ENCODE measurements at regions not wholly inside any gene's neighbourhood (a gene's known extent, or its start where the extent isn't known, plus 50 kb on each side); places are given as distances from the start of the nearest gene placed in this dataset.

DNA sequence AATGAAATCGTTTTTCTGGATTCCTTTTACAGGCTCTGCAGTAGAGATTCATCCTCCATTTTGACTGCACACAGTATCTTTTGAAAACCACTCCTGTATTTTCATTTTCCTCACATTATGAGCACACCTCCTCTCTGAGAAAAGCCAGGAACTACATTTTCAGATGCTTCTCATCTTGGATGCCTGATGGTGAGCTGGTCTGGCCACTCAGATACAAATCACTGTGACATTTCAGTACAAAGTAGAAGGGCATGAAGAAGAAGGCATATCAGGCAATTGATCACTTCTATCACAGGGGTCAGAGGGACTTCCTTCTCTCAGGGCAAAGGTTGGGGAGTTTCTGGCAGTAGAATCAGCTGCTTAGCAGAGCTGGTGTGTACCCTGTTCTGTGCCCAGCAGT, 192.0 kb upstream of the POM121L12 start:
- Mint-ChIP-seq H3K4me3 (no peak overlapping the region), H3K4me1 (ENCODE audit: low read depth) (no peaks in the 10 kb centered on the region), H3K36me3 (ENCODE audit: low read depth) (no peaks in the 10 kb centered on the region), H3K9me3 (peaks cover 24% of the 10 kb centered on the region), H3K27ac (no peak overlapping the region), H3K27me3 (ENCODE audit: low read depth) (no peaks in the 10 kb centered on the region)

DNA sequence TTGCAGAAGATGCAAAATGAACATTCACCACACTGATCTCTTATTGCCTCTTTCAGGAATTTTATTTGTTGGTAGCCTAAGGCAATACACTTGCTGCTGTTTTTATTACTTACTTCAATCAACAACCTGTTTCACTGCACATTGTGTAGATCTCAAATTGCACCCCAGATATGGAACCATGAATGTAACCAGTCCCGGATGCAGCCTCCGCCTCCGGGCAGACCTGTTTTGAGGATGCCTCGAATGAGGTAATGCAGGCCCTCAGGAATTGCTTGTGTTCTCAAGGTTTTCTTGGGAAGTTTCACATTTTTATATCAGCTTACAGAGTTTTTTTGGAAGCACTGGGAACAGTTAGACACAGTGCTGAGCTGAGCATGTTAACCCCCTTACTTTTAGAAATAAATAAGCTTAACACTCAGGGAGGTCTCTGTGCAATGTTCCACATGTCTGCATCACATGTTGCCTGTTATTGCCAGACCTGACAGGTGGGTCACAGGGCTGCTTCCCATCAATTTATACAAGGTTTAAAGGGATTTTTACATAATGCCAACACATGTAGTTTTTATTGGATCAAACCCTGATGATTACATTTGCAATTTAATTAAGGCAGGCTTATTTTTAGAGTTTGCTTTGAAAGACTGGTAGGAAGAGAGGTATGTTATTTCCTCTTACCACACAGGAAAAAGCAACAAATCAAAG, 193.1 kb upstream of the POM121L12 start:
- H3K4me1 Mint-ChIP-seq (ENCODE audit: low read depth) = no peaks in the 10 kb centered on the region
- no peaks in the 10 kb centered on the region for H3K27me3 Mint-ChIP-seq (ENCODE audit: low read depth)
- peaks cover 30% of the 10 kb centered on the region for H3K9me3 Mint-ChIP-seq
- H3K36me3 Mint-ChIP-seq (ENCODE audit: low read depth) = no peaks in the 10 kb centered on the region
- no peak overlapping the region for H3K4me3 Mint-ChIP-seq
- no peak overlapping the region for H3K27ac Mint-ChIP-seq

DNA sequence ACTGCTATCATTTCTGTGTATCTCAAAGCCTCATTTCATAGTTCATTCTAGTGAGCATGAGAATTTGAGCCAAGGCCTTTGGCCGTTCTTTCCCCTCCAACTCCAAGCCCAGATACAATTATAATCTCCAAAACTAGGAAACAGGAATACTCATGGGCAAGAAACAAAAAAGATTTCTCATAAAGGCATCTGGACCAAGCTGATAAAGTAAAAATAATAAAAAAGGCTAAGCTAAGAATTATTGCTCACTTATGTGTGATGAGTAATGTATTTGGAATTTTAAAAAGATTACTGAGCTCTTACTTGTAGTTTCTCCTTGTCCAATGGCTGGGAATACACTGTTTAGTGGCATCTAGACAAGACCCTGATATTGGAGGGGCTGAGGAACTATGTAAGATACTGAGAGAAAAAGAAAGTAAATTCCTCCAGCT, 196.4 kb upstream of the POM121L12 start:
- H3K4me3 Mint-ChIP-seq = no peak overlapping the region
- no peaks in the 10 kb centered on the region for H3K4me1 Mint-ChIP-seq (ENCODE audit: low read depth)
- no peaks in the 10 kb centered on the region for H3K27me3 Mint-ChIP-seq (ENCODE audit: low read depth)
- no peak overlapping the region for H3K27ac Mint-ChIP-seq
- H3K9me3 Mint-ChIP-seq = peaks cover 23% of the 10 kb centered on the region
- no peaks in the 10 kb centered on the region for H3K36me3 Mint-ChIP-seq (ENCODE audit: low read depth)

DNA sequence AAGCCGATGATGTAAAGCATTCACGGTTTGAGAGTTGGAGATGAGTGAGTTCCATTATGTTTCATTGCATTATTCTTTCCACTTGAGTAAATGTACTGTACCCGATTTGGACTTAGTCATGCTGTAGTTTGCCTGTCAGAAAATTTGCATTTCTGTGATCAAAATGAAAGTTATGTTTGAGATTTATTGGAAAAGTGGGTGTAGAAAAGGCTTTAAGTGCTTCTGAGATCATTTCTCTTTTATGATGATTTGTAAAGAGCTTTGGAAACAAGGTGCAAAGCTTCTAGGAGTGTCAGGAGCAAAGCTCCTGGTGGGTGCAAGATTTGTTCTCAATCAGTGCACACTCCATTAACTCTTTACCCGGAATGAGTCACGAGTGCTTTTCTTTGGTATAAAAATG, 204.1 kb upstream of the POM121L12 start:
- H3K36me3 Mint-ChIP-seq (ENCODE audit: low read depth) = no peaks in the 10 kb centered on the region
- no peak overlapping the region for H3K4me3 Mint-ChIP-seq
- no peaks in the 10 kb centered on the region for H3K27me3 Mint-ChIP-seq (ENCODE audit: low read depth)
- H3K9me3 Mint-ChIP-seq = peaks cover 9% of the 10 kb centered on the region
- no peaks in the 10 kb centered on the region for H3K4me1 Mint-ChIP-seq (ENCODE audit: low read depth)
- H3K27ac Mint-ChIP-seq = no peak overlapping the region

DNA sequence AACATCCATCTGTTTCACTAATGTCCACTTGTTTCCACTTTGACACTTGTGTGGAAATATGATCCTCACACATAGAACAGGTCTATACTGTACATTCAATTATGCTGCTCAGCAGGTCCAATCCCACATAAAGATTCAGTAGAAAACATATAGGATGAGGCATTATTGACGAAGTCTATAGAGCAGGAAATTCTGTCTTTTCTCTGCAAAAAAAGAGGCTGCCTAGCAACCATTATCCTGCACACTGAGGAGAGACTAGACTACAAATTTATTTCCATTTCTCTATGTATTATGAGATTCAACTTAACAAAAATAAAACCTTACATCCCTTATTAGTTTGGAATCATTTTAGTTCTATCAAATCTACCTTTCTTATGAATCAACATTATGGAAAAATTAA, 204.6 kb upstream of the POM121L12 start:
- no peaks in the 10 kb centered on the region for H3K4me1 Mint-ChIP-seq (ENCODE audit: low read depth)

DNA sequence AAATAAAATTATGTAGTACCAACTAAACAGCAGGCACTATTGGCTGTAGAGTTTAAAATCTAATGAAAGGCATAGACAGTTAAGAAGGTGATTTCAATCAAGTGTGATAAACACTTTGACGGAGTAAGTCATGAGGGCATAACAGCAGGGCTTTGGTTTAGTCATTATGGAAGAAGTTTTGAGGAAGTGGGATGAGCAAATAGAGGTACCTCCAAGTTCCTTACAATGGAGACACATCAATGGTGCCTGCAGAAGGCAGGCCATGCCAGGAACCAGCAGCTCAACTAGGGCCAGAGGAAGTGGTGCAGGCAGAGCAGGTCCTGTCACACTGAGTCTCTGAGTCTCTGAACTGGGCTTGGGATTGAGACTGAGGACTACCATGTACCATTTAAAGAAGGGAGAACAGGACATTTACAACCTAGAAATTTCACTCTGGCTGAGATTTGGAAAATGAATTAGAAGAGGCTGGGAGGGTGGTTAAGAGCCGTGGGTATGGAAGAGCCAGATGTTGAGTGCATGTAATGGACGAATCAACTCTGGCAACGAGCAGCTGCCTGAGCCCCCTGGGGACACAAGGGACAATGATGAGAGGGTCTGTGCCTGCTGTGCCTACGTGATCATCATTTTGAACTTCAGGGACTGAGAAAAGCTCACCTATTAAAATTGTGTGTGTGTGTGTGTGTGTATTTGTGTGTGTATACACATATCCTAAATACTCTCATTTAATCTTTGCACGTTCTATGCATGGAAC, 208.7 kb upstream of the POM121L12 start:
- no peaks in the 10 kb centered on the region for H3K36me3 Mint-ChIP-seq (ENCODE audit: low read depth)
- H3K9me3 Mint-ChIP-seq = peaks cover 27% of the 10 kb centered on the region
- no peak overlapping the region for H3K4me3 Mint-ChIP-seq
- H3K27me3 Mint-ChIP-seq (ENCODE audit: low read depth) = no peaks in the 10 kb centered on the region
- no peaks in the 10 kb centered on the region for H3K4me1 Mint-ChIP-seq (ENCODE audit: low read depth)
- H3K27ac Mint-ChIP-seq = no peak overlapping the region

More for the DNA sequence above, 204.6 kb upstream of the POM121L12 start:
- H3K27me3 Mint-ChIP-seq (ENCODE audit: low read depth) = no peaks in the 10 kb centered on the region
- H3K9me3 Mint-ChIP-seq = peaks cover 9% of the 10 kb centered on the region
- H3K27ac Mint-ChIP-seq = no peak overlapping the region
- H3K4me3 Mint-ChIP-seq = no peak overlapping the region
- H3K36me3 Mint-ChIP-seq (ENCODE audit: low read depth) = no peaks in the 10 kb centered on the region

DNA sequence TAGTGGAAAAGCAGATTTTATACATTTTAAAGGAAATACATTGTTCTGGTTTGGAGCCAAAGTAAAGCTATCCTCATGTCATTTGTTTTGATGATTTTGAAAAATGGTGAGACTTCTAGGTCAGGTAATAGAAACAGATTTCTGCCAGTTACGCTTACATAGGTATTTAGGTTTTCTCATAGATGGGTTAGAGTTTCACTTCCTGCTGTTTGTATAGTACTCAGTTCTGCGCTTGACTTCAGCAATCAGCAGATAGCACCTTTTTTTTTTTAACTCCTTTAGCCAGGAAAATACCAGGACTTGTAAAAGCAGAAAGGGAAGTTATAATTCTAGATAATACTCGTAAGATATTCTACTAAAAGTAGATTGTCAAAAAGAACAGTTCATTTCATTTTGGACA, 209.8 kb upstream of the POM121L12 start:
- H3K36me3 Mint-ChIP-seq (ENCODE audit: low read depth) = no peaks in the 10 kb centered on the region
- peaks cover 27% of the 10 kb centered on the region for H3K9me3 Mint-ChIP-seq
- H3K27me3 Mint-ChIP-seq (ENCODE audit: low read depth) = no peaks in the 10 kb centered on the region
- no peak overlapping the region for H3K4me3 Mint-ChIP-seq
- no peaks in the 10 kb centered on the region for H3K4me1 Mint-ChIP-seq (ENCODE audit: low read depth)
- no peak overlapping the region for H3K27ac Mint-ChIP-seq

DNA sequence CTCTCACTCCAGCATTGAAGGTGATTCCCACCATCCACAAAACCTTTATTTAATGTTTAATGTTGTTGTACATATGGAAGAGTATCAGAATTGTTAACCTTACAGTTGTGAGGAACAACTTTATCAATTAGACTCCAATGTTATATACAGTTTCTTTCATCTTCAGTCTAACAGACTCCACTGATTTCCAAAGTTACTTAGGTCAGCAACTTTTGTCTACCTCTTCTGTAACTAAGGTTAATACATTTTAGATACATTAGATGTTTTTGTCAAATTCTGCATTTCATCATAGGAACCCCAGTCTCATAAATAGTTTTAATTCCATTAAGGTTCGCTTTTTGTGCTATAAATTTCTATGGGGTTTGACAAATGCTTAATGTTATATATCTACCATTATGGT, 223.9 kb upstream of the POM121L12 start:
- H3K27ac Mint-ChIP-seq = no peak overlapping the region
- H3K4me1 Mint-ChIP-seq (ENCODE audit: low read depth) = no peaks in the 10 kb centered on the region
- H3K36me3 Mint-ChIP-seq (ENCODE audit: low read depth) = no peaks in the 10 kb centered on the region
- no peak overlapping the region for H3K4me3 Mint-ChIP-seq
- no peaks in the 10 kb centered on the region for H3K27me3 Mint-ChIP-seq (ENCODE audit: low read depth)
- H3K9me3 Mint-ChIP-seq = peaks cover 23% of the 10 kb centered on the region

DNA sequence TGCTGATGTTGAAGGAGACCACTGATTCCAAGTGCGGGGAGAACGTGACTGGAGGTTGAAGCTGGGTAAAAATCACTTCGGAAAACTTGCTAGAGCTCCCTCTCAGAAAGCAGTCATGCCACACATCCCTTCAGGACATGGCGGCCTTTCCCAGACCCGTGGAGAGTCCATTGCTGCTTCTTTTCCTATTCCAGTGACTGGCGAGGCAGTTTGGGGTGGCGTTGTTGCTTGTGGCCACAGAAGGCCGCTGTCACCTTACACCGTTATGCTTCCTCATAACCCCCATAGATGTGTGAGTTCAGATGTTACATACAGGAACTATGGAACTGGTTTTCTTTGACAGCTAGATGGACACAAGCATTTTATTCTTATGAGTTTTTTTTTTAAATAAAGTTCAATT, 235.6 kb upstream of the POM121L12 start:
- no peaks in the 10 kb centered on the region for H3K4me1 Mint-ChIP-seq (ENCODE audit: low read depth)
- no peak overlapping the region for H3K4me3 Mint-ChIP-seq
- peaks cover 33% of the 10 kb centered on the region for H3K9me3 Mint-ChIP-seq
- no peaks in the 10 kb centered on the region for H3K27me3 Mint-ChIP-seq (ENCODE audit: low read depth)
- H3K36me3 Mint-ChIP-seq (ENCODE audit: low read depth) = no peaks in the 10 kb centered on the region
- H3K27ac Mint-ChIP-seq = no peak overlapping the region

DNA sequence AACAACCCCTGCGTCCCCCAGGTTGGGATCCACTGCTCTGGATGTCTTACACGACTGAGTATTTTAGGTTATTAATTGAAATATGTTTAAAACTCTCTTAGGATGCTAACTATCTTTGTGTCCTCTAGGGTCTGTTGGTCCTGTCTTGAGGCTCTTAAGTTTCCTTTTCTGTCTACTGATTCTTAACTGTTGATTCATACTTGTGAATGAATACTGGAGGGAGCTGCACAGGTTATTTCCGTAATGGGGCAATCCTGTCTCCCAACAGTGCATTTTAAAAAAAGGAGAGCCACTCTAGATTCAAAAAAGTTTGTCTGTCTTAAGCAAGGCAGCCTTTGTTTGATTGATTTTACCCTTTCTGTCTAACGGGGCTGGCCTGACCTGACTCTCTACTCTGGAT, 237.6 kb upstream of the POM121L12 start:
- Mint-ChIP-seq H3K27ac (no peak overlapping the region), H3K36me3 (ENCODE audit: low read depth) (no peaks in the 10 kb centered on the region), H3K27me3 (ENCODE audit: low read depth) (no peaks in the 10 kb centered on the region), H3K9me3 (peaks cover 31% of the 10 kb centered on the region), H3K4me3 (no peak overlapping the region), H3K4me1 (ENCODE audit: low read depth) (no peaks in the 10 kb centered on the region)

DNA sequence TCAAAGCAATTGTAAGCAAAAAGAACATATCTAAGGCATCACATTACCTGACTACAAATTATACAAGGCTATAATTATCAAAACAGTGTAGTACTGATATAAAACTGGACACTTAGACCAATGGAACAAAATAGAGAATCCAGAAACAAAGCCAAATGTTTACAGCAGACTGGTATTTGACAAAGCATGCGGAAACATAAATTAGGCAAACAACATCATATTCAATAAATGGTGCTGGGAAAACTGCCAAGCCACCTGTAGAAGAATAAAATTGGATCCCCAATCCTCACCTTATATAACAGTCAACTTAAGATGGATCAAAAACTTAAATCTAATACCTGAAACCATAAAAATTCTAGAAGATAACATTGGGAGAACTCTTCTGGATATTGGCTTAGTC, 240.8 kb upstream of the POM121L12 start:
- H3K9me3 Mint-ChIP-seq = peaks cover 32% of the 10 kb centered on the region
- no peaks in the 10 kb centered on the region for H3K27me3 Mint-ChIP-seq (ENCODE audit: low read depth)
- no peak overlapping the region for H3K4me3 Mint-ChIP-seq

DNA sequence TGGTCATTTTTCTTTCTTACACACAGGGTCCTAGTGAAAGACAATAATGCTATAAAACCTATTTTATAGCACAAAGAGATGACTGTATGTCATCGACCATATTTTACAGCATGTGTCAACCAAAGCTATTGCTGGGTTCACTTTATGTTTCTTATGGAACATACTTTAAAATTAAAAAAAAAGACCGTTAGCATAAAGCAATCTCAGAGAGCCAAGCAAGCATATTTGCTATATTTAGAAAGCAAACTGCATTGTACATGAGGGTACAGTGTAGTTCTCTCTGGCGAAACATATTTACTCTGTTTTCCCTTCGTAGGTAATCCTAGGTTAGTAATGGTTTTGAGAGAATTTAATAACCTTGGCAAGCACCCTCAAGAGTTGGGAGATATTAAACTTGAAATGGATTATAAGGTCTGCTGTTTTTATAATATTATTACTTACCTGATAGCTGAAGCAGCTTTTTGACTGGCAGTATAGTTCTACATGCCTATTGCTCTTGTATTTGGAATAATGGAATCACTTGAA, 244.2 kb upstream of the POM121L12 start:
- H3K4me1 Mint-ChIP-seq (ENCODE audit: low read depth) = no peaks in the 10 kb centered on the region

More for the DNA sequence above, 240.8 kb upstream of the POM121L12 start:
- Mint-ChIP-seq H3K4me1 (ENCODE audit: low read depth) (no peaks in the 10 kb centered on the region), H3K27ac (no peak overlapping the region), H3K36me3 (ENCODE audit: low read depth) (no peaks in the 10 kb centered on the region)

DNA sequence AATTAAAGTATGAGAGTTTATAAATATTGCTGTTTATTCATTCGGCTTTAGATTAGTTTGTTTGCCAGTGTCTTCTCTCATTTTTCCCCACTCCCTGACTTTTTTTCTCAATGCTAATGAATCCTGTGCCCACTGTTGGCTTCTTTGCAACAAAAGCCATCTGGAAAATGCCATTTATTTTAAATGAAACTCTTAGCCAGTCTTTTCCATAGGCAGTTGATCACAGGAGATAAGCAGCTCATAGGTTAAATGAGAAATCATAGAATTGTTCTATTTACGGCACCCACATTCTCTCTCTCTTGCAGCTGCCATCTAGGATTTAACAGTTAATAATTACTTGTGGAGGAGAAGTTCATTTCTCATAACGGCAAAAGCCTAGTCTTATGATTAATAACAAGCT, 249.3 kb upstream of the POM121L12 start:
- Mint-ChIP-seq H3K27me3 (ENCODE audit: low read depth) (no peaks in the 10 kb centered on the region), H3K27ac (no peak overlapping the region), H3K9me3 (peaks cover 20% of the 10 kb centered on the region), H3K4me1 (ENCODE audit: low read depth) (no peaks in the 10 kb centered on the region), H3K4me3 (no peak overlapping the region), H3K36me3 (ENCODE audit: low read depth) (no peaks in the 10 kb centered on the region)

More for the DNA sequence above, 244.2 kb upstream of the POM121L12 start:
- Mint-ChIP-seq H3K27ac (no peak overlapping the region), H3K9me3 (peaks cover 17% of the 10 kb centered on the region), H3K36me3 (ENCODE audit: low read depth) (no peaks in the 10 kb centered on the region), H3K27me3 (ENCODE audit: low read depth) (no peaks in the 10 kb centered on the region), H3K4me3 (no peak overlapping the region)

DNA sequence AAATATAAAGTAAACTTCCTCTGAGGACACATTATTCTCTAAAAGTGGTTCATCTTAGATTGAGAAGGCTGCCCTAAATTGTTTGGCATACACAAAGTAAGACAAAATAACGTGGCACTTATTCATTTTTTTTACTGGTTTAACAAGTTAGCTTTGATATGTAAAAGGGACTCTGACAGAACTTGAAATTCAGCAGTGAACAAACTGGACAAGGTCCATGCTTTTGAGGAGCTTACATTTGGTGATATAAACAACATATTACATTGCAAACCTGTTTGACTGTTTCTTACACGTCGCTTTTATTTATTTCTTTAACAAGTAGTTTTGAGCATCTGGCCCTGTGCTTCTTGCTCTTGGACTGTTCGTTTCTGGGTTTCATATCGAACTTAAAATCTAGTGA, 253.1 kb upstream of the POM121L12 start:
- H3K27me3 Mint-ChIP-seq (ENCODE audit: low read depth) = no peaks in the 10 kb centered on the region
- no peak overlapping the region for H3K27ac Mint-ChIP-seq
- no peaks in the 10 kb centered on the region for H3K36me3 Mint-ChIP-seq (ENCODE audit: low read depth)
- peaks cover 18% of the 10 kb centered on the region for H3K9me3 Mint-ChIP-seq
- no peaks in the 10 kb centered on the region for H3K4me1 Mint-ChIP-seq (ENCODE audit: low read depth)
- no peak overlapping the region for H3K4me3 Mint-ChIP-seq

DNA sequence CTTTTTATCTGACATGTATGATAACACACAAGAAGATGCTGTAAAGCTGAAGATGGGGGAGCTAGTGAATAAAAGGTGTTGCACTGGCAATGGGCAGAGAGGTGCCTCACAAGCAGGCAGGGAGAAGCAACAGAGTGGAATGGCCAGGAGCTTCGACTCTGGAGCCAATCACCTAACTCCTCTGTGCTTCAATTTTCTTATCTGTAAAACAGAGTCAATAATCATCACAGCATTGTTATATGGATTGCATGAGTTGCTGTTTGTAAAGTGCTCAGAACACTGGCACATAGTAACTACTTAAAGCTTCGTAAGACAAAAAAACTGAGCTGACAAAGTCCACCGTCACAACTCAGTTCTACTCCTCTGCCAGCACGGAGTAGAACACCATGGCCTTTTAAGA, 254.2 kb upstream of the POM121L12 start:
- Mint-ChIP-seq H3K27ac (no peak overlapping the region), H3K4me3 (no peak overlapping the region), H3K36me3 (ENCODE audit: low read depth) (no peaks in the 10 kb centered on the region), H3K4me1 (ENCODE audit: low read depth) (no peaks in the 10 kb centered on the region), H3K9me3 (peaks cover 18% of the 10 kb centered on the region), H3K27me3 (ENCODE audit: low read depth) (no peaks in the 10 kb centered on the region)

All from T-helper 1 cell treated with Interleukin-12 subunit alpha and Interleukin-12 subunit beta and Interleukin-4 antibody, amounts not matched to agents 30 μg/mL and 1 μg/mL, for 36 hours (primary cell).